Femur (tissue), 1 donor: ENCODE measurements at regions not wholly inside any gene's neighbourhood (a gene's known extent, or its start where the extent isn't known, plus 50 kb on each side); places are given as distances from the start of the nearest gene placed in this dataset.
A peak's percentile ranks its signal among the peaks of the same experiment; 100 is the strongest.
"Not testable (repeated sequence)": the region's sequence is repeated elsewhere in the genome, so short reads cannot be mapped to it uniquely, and the experiment has no call there.

ENCODE experiments used
- DNase-seq: peaks from one replicate; pipeline ENCODE4 v3.0.0-alpha.2; 2017

DNA sequence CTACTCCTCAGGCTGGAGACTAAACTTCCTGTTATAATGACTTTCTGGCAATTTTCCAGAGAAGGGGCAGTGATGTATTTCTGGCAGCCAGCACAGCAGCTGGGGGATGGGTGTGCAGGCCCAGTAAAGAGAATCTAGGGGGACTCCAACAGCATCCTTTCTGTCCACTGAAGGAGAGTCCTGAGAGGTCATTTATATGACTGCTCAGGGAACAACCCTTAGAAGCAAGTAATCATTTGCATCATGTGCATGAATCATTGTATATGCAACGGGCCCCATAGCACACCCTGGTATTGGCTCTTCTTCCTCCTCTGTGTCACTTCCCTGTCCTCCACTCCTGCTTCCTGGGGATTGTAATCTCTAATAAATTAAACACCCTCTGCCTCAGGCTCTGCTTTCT, 493.8 kb downstream of the RPS29 start:
- no peak for DNase-seq

DNA sequence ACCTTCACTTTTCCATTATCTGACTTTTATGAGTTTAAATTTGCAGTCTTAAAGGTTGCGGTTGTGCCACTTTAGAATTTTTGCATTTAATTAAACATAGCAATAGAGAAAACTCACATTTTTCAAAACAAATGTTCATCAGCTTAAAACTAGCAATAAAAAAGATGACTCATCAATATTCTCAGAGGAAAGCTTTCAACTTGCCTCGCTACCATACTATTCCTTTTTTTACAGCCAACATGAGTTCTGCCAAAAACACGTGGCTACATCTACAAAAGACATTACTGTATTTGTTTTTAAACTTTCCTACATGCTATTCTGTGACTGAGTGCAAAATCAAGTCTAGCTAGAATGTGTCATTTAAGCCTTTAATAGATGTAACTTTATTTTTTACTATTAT, 497.1 kb downstream of the RPS29 start:
- no peak for DNase-seq

DNA sequence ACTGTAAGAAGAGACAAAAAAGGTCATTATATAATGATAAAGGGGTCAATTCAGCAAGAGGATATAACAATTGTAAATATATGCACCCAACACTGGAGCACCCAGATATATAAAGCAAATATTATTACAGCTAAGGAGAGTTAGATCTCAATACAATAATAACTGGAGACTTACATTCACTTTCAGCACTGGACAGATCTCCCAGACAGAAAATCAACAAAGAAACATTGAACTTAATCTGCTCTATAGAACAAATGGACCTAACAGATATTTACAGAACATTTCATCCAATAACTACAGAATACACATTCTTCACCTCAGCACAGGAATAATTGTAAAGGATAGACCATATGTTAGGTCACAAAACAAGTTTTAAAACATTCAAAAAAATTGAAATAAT, 512.9 kb downstream of the RPS29 start:
- not testable (repeated sequence) for DNase-seq

DNA sequence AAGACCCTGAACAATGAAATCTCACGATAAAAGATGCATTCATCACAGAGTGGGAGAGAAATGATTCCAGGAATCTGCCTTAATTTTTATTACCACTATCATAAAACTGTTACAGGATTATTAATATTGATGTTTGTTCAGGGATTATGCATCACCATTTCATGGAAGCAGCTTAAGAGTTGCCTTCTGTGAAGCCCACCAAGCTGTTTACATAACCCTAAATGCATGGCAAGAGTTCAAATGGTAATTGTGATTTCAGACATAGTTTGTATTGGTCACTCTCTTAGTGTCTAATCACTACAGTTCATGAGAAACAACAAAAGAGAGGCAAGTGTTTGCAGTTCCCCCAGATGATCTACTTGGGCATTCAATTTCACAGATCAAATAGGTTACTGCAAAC, 527.7 kb downstream of the RPS29 start:
- no peak for DNase-seq

DNA sequence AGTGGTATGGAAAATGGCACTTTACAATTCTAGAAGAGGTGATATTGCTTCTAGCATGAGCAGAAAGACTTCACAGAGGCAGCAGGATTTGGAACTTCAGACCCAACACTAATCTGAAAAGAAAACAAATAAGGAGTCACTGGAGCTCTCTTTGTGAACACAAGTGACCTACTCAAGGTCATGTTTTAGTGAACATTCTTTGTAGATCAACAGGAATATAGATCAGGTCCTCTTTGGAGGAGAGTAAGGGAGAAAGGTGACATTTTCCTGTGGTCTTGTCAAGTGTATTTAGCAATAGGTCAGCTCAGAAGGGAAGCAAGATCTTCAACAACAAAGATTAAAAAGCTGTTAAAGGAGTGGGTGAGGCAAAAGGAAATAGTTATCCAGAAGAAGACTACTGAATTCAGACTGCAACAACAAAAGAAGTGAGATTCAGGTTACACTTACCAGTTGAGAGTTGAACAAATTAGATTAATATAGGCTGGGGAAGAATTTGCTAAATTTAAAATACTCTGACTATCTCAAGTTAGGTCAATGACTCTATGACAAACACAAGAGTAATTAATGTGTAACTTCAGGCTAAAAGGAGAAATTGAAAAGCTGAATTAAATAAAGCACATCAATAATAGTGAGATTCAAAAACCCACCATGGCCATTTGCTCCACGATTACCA, 528.2 kb downstream of the RPS29 start:
- no peak for DNase-seq

DNA sequence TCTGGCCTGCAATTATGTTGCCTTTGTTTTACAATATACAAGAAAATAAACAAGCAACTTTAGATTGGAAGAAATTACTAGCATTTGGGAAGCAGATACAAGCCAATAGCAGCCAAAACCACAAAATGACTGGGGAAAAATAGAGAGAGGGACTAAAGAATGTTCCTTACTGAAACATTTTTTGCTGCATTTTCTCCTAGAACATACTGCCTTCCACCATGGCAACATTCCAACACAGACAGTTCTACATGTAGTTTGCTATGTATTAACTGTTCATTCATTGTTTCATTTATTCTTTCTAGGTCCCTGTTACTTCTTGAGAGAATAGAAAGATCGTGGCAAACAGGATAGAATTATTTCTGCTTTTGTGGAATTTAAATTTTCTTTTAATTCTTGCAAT, 530.2 kb downstream of the RPS29 start:
- no peak for DNase-seq

DNA sequence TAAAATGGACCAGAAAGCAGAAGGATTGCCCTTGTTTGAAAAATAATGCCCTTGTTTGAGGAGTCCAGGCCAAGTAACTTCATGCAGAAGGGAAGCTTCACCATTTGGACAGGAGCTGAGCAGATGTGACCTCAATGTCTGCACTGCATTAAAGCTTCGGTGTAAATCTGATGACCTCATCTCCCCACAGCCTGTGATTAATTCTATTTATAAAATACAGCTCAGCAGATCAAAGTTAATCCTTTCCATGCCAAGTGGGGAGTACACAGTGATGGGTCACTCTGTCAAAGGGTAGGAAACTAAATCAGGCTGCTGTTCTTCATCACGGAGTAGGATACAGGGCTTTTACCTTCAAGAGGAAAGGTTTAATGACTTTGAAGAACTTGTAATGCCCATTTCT, 533.7 kb downstream of the RPS29 start:
- no peak for DNase-seq

DNA sequence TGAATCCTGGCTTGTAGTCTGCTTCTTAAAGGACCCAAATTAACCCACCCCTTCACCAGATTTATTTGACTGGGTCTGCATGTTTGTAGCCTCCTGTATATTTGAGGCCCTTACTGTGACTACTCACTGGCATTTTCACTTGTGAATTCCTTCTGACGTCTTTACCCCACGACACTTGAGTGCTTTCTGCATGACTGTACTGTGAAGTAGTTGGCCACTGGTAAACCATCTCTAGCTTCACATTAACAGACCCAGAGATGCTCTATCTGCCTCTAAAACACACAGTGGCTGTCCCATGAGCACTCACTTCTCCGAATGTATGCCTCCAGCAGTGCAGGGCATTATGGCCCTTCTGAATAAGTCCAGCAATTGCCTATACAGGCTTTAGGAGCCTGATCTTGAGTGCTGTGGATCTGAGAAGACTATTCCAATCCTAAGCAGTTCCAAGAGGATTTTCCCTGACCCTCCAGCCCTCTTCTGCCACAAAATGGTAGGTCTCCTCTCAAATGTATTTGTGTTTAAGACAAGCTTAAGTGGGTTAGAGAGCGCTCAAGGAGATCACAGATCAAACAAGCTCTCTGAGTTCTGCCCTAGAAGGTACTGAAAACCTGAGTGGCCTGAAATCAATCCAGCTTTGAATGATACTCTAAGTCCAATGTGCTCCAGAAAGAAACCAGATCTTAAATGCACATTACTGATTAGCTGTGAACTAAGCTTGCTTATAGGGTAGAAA, 534.7 kb downstream of the RPS29 start:
- DNase-seq, result no peak

DNA sequence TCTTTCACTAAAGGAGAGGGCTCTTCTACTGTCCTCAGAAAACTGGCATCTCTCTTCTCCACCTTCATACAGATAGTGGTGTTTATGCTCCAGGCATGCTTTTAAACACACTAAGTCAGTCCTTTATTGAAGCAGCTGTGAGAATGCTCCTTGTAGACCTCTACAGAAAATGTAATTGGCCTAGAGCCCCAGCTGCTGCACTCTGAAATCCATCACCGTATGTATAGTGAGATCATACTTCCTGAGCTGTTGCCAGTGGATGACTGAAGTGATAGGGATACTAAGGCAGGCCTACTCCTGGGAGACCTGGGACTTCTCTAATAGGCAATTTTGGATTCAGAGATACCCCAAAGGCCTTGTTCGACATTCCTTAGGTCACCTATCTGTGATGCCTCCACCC, 535.4 kb downstream of the RPS29 start:
- DNase-seq, result peak; percentile 45

DNA sequence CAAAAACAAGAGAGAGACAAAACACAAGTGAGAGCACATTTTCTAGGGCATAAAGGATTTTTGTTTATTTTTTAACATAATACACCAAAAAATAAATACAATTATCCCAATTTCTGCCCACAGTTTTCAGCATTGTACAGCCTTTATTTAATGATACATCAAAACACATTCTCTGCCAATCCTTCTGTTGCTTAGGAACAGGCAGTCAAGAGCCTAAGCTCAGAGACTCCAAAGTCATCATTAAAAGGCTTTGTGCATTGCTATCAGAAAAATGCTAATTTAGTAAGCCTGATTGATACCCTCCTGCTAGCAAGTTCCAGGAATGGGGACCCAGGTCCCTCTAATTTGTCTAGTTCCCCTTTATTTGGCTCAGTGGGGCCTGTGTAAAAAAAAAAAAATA, 536.5 kb downstream of the RPS29 start:
- DNase-seq, result no peak

DNA sequence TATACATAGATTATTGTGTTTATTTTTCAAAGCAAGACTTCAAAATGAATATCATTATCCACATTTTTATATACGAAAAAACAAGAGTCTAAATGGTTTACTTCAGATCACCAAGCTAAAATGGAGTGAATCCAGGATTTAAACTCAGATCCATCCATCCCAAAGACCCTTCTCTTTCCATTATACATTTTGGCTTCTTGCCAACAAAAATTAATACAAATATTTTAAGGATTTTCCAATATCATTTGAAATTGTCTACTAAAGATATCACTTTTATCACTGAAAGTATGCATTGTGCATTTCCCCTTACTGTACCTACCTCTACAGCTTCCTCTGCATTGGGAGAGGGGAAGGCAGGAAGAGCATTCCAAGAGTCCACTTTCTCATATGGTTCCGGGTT, 541.2 kb downstream of the RPS29 start:
- no peak for DNase-seq

DNA sequence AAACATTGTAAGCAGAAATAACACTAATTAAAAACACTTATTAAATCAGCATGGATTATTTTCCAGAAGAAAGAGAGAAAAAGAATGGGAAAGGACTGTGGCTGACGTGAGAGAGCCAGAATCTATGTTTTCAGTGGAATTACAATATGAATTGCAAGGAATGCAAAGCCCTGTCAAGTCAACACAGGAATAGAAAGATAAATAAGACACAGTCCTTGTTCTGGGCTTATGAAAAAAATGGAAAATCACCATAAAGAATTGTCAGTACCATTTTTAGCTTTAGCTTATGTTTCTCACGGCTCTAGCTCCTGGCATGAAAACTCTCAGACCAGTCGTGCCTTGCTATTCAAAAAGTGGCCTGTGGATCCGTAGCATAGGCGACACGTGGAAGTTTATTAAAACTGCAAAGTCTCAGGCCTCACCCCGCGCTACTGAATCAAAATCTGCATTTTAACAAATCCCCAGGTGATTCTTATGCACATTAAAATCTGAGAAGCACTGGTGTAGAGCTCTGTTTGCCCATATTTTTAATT, 549.1 kb downstream of the RPS29 start:
- no peak for DNase-seq

DNA sequence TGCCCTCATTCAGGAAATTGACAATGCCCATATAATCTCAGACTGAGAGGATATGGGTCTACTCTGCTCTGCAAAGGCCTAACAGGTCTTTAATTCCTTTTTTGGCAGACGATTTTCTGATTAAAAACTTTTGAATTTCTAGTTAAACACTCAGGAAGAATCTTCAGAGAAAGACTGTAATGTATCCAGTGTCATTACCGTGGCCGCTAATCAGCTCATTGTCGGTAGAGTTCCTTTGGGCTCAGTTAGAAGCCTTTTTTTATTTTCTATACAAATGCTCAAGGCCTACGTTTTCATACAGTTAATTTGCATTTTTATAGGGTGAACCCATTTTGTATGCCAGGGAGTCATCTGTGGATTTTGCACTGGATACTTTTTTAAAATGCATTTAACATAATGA, 549.9 kb downstream of the RPS29 start:
- DNase-seq, result no peak

DNA sequence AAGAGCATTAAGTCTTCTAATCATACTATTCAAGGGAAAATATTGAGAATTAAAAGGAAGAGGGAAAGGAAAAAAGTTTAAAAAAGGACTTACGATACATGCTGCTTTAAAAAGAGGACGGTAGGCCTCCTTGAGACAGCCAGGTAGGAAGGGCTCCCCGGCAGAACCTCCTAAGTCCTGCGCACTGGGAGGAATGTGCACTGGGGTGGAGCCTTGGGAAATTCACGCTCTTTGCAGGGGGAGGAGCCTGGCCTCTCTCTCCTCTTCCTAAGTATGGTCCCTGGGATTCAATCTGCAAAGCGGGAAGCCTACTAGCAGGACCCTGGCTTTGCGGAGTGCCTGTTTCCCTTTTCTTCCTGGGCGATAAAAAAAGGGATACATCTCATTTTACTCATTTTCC, 553.0 kb downstream of the RPS29 start:
- no peak for DNase-seq

DNA sequence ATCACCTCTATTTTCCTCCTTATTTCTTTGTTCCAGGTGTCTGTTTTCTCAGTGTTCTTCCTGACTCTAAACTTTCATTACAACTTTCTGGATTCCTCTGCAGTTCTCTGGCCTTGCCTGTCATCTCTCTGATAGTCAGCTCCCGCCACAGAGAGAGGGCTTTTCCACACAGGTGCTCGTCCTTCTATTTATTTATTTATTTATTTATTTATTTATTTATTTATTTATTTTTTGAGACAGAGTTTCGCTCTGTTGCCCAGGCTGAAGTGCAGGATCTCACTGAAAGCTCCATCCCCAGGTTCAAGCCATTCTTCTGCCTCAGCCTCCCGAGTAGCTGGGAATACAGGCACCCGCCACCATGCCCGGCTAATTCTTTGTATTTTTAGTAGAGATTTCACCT, 554.5 kb downstream of the RPS29 start:
- DNase-seq, result not testable (repeated sequence)

DNA sequence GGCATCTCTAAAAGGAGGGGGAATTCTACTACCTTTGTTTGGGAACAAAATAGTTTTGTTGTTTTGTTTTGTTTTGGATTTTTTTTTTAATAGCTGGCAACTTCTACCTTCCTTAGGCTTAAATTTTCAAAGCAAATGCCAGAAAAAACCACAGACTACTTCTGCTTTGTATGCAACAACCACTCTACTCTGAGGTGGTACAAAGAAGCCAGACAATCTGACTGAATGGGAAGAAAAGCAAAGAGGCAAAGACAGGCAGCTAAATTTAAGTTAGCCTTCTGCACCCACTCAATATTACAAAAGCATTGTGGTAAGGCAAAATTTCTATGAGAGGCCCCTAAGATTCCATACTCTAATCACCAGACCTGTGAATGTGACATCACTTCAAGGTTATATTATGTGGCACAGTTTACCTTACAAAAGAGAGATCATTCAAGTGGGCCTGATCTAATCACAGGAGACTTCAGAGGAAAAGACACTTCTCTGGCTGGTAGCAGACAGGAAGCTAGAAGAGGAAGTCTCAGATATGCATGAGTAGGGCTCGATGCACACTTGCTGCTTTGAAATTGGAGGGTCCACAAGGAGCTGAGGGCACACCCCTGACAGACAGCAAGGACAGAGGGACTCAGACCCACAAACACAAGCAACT, 566.6 kb downstream of the RPS29 start:
- DNase-seq, result no peak

DNA sequence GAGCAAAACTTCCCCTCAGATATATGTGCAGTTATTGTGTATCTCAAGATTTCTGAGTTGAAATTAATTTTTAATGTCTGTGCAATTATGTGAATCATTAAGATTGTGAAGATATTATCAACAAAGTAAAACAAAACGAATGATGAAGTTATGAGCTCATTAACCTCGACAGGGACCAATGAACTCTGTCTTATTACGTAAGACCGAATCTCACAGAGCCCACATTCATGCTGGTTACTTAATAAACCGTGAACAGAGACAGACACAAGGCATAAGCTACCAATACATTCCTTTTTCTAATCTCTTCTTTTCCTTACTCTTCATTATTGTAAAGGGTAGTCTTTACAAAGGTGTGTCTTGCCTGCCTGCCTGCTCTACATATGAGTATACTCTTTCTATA, 568.7 kb downstream of the RPS29 start:
- DNase-seq, result no peak

DNA sequence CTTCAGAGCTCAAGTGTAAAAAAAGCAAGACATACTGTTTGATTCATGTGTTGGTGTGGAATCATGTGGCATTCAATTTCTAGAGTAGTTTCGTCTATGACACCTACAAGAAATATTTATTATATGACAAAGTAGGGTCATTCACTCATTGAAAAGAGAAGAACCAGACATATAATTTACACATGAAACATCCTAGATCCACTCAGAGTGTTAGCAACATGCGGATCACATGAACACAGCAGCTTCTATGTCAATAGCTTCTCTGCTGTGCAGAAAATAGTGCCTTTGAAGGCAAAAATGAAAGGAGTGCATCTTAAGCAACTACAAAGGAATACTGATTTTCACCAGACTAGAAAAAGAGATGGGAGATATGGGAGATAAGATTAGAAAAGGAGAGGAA, 569.8 kb downstream of the RPS29 start:
- no peak for DNase-seq

DNA sequence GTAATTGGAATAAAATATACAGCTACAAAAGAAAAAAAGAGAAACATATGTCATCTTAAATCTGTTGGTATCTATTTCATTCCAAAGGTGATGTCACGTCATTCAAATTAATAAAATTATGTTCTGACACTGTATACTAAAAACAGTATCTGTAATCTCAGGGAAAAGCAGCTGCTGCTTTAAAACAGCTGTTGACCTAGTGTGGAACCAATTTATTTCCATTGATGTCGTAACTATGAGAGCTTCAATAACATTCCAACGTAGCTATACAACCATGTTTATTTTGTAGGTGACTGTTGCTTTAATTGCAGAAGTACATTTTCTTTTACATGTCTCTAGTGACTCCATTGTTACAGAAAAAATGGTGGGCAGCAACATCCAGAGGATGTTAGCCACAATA, 571.7 kb downstream of the RPS29 start:
- DNase-seq, result no peak

DNA sequence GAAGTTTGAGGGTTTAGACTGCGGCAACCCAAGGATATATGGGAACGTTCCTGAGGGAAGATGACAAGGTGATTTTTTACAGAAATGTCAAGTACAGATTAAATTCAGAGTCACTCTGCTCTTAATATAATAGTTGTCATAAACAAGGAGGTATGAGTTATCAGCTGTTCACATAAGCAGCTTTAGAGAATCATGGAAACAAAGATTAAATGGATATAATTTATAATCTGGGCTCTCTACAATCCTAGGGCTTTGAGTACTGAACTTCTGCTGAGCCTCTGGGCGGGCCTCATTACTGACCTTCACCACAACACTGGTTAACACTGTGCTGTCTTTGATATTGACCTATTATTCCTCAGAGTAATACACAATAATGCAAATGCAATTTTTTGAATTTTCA, 577.8 kb downstream of the RPS29 start:
- DNase-seq, result no peak

DNA sequence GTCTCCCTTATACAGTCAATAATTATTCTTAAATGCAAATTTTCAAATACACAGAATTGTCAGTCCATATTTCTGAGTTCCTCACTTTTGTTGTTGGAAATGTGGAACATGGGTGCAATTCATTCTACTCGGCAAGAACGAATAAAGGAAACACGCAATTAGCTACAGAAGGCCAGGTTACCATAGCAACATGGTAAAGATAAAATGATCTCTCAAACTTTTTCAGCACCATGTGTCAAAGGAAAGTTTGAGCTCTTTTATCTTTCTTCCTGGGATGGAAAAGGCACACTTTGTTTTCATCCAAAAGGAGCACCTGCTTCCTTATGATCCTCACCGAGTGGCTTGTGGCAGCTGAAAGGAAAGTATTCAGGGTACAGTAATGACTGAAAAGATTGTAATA, 595.0 kb downstream of the RPS29 start:
- DNase-seq, result no peak

DNA sequence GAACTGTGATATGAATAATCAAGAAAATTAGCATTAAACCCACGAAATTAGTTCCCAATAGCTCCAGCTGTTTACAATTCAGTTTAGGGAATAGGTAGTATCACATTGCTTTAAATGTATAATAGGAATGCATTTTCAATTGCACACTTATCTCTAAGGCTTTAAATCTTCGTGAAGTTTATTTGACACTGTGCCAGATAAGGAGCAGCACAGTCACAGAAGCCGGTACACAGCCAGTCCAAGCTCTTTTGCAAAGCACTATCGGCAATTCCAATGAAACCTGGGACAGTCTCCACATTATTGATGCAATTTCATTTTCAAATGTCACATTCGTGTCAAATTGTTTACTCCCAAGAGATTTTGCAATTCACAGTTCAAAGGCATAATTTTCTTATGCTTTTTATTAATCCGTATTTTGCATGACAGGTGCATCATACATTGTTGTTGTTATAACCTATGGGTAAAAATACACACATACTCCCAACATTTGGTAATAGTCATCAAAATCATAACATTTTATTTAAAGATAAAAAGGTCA, 602.8 kb downstream of the RPS29 start:
- no peak for DNase-seq

DNA sequence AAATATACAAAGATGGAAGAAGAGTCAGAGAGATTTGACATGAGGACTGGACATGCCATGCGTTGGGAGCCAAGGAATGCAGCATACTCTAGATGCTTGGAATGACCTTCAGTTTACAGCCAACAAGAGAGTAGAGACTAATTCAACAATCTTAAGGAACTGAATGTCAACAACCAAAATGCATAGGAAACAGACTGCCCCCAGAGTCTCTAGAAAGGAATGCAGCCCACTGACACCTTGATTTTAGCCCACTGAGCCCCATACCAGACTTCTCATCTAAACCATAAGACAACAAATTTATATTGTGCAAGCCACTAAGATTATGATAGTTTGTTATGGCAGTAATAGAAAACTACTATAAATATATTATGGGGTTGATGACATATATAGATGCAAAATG, 611.2 kb downstream of the RPS29 start:
- DNase-seq, result no peak

DNA sequence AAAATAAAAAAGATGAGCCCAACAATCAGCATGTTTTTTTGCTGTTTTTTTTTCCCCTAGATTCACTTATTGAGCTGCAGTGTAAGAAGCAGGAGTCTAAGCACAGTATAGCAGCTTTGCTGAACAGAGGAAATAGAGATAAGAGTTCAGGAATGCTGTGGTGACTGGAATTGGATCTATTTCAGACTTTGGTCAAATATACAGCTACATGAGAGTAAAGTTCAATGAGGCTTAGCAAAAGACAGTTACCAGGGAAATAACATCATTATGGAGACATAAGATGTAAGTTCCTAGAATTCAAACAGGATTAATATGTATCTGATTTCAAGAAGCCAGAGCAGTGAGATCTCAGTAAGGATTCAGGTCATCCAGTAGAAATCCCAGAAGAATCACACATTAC, 613.0 kb downstream of the RPS29 start:
- DNase-seq, result no peak
